Testis (tissue), 2 donors: ENCODE measurements at regions not wholly inside any gene's neighbourhood (a gene's known extent, or its start where the extent isn't known, plus 50 kb on each side); places are given as distances from the start of the nearest gene placed in this dataset.
"Not testable (repeated sequence)": the region's sequence is repeated elsewhere in the genome, so short reads cannot be mapped to it uniquely, and the experiment has no call there.

Source experiments
- POLR2A ChIP-seq: fragments of 450-650 bp; IDR thresholded peaks from one replicate; pipeline ENCODE4 v1.6.1; 2017; ENCODE audit warnings: antibody characterized with exemption, mild to moderate bottlenecking, moderate library complexity
- TF ChIP-seq, protein P1 (sequence below), 3 experiments: fragments of 450-650 bp in 2 of 3; fragments of 200-600 bp in 1 of 3; sonication (generic) in 1 of 3; IDR thresholded peaks; one replicate each; pipeline ENCODE4 v1.5.1; 2016 to 2019; ENCODE audit warnings: antibody characterized with exemption in 3 of 3, mild to moderate bottlenecking in 2 of 3, moderate library complexity in 1 of 3

DNA sequence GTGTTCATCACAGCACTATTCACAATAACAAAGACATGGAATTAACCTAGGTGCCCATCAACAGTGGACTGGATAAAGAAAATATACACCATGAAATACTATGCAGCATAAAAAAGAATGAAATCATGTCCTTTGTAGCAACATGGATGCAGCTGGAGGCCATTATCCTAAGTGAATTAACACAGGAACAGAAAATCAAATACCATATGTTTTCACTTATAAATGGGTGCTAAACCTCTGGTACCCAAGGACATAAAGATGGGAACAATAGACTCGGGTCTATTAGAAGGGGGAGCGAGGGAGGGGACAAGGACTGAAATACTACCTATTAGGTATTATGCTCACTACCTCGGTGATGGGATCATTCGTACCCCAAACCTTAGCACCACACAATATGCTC is 66.4 kb upstream of the PTPN13 start:
- TF ChIP-seq, protein P1, sequence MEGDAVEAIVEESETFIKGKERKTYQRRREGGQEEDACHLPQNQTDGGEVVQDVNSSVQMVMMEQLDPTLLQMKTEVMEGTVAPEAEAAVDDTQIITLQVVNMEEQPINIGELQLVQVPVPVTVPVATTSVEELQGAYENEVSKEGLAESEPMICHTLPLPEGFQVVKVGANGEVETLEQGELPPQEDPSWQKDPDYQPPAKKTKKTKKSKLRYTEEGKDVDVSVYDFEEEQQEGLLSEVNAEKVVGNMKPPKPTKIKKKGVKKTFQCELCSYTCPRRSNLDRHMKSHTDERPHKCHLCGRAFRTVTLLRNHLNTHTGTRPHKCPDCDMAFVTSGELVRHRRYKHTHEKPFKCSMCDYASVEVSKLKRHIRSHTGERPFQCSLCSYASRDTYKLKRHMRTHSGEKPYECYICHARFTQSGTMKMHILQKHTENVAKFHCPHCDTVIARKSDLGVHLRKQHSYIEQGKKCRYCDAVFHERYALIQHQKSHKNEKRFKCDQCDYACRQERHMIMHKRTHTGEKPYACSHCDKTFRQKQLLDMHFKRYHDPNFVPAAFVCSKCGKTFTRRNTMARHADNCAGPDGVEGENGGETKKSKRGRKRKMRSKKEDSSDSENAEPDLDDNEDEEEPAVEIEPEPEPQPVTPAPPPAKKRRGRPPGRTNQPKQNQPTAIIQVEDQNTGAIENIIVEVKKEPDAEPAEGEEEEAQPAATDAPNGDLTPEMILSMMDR (IDR thresholded peaks at IDR 0.05) = not testable (repeated sequence)
- TF ChIP-seq POLR2A = not testable (repeated sequence)
